Esophagus mucosa (tissue), 1 donor: ENCODE measurements at regions not wholly inside any gene's neighbourhood (a gene's known extent, or its start where the extent isn't known, plus 50 kb on each side); places are given as distances from the start of the nearest gene placed in this dataset.
"Not testable (repeated sequence)": the region's sequence is repeated elsewhere in the genome, so short reads cannot be mapped to it uniquely, and the experiment has no call there.

Experiments
- ATAC-seq: fragments of 200-7000 bp; cut with Tn5 transposase; one replicate; pipeline ENCODE4 v1.9.1; 2020
- donor health status: DM: yes; HTN: yes; CAD: no.

- no peak for ATAC-seq
Measured at GRCh38 chr6:159594106-159594749, 98.8 kb downstream of the SOD2 start.

- ATAC-seq = no peak
Measured at GRCh38 chr6:159590835-159591234, 102.2 kb downstream of the SOD2 start.

- ATAC-seq = no peak
Measured at GRCh38 chr6:159586684-159587083, 106.4 kb downstream of the SOD2 start.

GRCh38 chr6:159582736-159583135 is 110.3 kb downstream of the SOD2 start:
- no peak for ATAC-seq

DNA sequence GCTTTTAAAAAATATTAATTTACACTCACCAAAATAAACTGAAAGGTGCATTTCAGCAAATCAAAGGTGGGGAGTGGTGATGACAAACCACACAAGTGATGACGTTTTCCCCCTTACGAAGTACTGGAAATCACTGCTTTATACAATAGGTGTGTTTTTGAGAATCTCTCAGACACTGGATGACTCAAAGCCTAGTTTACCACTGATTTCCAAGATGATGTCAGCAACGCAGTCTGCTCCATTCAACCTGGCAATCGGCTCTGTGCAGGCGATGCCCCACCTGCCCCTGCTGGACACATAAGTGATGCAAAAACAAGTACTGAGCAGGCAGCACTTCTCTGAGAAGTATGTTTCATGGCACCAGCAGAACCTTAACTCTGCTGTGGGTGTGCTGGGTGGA is 114.4 kb downstream of the SOD2 start:
- ATAC-seq = peak; percentile 88

DNA sequence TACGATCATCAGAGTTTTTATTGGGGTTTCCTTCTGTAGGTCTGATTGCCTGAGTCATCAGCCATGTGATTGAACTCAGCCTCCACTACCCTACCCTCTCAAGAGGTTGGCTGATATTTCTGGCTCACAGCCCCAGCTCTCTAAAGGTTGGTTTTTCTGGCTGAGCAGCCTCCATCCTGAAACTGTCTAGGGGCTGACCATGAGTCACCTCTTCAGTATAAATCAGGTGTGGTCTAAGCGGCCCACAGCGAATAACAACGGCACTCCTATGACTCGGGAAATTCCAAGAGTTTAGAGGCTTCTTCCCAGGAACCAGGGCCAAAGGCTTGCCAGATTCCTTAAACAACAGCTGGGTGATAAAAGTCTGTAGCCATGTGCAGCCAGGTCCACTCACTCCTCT is 115.5 kb downstream of the SOD2 start:
- ATAC-seq = peak; percentile 97

DNA sequence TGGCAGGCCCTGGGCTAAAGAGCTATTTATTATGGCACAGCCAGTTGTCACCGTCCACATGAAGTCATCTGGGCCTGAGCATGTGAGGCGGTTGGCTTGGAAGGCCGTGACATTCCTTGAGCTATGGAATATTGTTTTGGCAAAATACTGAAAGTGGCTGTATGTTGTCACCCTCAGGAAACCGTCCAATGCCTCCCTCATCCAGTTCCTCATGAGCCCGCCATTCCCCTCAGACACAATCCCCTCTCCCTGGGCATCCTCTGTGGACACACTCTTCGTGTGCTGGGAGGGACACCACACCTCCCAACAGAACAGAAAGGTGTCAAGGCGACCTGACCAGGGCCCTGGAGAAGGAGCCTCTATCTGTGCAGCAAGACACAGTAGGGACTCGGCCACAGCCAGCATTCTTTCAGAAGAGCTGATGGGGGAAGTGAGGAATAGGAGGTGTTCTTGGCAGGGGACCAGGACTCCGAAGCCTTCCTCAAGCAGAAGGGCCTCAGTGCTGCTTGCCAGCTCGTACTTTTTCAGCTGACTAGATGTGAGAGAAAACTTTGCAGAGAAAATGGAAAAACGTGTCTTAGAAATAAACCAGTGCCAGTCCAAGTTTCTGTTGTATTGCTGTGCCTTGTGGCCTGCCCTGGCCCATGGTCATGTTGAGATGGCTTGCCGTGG is 120.5 kb downstream of the SOD2 start:
- ATAC-seq = no peak

- ATAC-seq = no peak
Measured at GRCh38 chr6:159565181-159565710, 127.8 kb downstream of the SOD2 start.

GRCh38 chr6:159564456-159564855 is 128.6 kb downstream of the SOD2 start:
- no peak for ATAC-seq

DNA sequence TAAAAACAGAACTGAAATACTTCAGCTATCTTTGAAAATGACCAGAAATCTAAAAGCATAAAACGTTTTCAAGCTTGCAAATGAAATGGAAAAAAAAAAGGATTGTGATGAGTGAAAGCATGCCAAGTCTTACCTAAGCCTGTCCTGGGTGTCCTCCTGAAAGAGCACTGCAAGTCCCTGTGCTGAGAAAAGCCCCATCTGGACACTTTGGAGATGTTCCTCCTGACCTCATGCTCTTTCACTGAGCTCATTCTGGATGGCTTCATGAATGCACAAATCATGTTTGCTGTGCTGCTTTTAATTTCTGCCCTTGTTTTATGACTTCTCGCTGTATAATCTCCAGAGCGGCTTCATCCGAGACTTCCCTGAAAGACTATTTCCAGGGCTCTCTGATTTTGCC is 136.0 kb downstream of the SOD2 start:
- no peak for ATAC-seq

DNA sequence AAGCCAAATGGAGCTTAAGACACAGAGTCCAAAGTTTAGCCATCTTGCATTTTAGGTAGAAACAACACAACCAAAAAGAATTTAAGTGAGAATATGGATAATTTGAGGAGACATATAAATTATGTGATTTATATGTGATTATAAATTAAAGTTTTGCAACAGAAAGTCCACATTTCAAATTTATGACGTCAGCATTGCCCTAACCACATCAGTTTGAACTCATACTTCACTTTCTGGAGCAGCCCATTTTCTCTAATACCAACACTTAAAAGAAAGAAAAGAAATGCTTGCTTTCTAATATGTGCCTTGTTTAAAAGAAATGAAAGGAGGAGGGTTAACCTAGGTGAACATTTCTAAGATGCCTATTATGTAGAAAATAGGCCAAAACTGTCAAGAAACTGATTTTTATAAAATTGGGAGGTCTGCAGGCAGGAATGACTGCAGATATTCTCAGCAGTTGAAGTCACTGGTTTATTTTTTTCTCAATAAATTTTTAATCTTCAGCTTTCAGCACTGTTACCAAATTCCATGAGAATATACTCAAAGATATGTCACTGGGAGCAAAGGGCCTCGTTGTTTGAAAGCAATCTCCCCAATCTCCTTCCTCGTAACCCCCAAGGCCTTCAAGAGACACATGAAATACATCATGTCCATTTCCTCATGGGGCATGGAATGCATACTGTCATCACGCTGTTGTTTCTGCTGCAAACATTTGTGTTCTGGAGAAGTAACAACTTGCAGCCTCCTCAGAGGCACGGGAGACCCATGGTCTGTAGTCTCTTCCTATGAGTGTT is 137.8 kb downstream of the SOD2 start:
- ATAC-seq = no peak

DNA sequence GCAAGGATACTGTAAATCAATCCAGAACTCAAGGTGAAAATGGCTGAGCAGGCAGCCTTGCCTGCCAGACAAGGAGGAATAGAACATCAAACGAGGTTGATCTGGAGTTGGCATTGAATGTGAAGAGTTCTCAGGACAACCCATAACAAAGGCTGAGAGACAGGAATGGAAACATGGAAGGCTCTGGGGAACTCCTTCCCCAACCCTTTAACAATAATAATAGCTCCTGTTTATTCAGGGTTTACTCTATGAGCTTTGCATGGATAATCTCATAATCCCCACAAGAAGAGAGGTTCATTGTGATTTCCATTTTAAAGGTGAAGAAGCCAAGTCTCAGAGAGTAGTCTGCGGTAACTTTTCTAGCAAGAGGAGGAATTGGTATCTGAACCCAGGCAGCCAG is 151.7 kb downstream of the SOD2 start:
- peak; percentile 59 for ATAC-seq

DNA sequence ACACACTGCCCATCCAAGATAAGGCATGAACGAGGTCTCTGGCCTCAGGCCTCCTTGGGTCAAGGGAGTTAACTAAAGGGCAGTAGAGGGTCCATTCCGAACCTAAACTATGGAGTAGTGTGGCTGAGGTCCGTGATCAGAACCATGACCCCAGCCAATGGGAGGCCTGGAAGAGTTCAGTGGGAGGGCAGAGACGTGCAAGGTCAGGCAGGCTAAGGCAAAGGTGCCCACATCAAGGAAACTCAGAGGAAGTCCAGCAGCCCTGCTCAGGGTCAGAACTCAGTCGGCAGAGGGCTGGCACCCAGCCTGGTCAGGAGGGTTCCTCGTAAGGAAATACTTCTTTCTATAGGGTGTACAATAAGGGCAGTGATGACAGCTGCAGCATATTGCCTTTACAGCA is 152.2 kb downstream of the SOD2 start:
- ATAC-seq = no peak

DNA sequence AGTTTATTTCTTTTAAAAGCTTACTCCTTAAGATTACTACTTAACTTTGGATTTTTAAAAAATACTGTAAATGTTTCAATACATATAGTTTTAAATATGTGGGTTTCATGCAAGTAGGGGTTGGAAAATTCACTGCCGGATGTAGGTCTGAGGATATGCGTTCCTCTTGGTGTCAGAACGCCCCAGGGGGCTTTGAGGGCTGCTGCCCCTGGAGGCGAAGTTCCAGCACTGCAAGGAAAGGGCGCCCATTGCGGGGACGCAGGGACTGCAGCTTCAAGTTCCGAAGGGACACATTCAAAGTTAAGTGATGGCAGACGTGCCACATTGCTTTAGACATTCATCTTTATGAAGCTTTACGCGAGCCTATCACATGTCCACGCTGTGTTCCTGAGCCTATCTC is 152.9 kb downstream of the SOD2 start:
- no peak for ATAC-seq

DNA sequence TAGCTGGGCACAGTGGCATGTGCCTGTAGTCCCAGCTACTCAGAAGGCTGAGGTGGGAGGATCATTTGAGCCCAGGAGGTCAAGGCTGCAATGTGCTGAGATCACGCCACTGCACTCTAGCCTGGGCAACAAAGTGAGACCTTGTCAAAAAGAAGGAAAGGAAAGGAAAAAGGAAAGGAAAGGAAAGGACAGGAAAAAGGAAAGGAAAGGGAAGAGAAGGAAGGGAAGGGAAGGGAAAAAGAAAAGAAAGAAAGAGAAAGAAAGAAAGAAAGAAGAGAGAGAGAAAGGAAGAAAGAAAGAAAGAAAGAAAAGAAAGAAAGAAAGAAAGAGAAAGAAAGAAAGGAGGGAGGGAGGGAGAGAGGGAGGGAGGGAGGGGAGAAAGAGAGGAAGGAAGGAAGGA is 155.0 kb downstream of the SOD2 start:
- ATAC-seq = not testable (repeated sequence)

GRCh38 chr6:159535656-159536350 is 157.2 kb downstream of the SOD2 start:
- ATAC-seq = no peak

- no peak for ATAC-seq
Measured at GRCh38 chr6:159533568-159533967, 159.5 kb downstream of the SOD2 start.

DNA sequence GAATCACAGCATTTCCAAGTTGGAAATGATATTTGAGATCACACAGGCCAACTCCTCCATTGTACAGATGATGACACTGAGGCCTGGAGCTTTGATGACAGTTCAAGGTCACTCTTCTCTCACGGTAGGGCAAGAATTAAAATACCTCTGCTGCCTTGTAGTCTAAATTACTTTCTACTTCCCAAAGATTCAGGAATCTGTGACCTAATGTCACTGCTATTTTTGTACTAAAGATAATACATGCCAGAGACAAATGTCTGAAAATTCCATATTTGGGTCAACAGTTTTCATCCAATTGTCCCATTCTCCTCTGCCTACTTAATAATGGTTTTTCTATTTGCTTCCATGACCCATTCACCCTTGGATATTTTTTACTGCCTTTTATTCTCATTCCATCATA is 160.0 kb downstream of the SOD2 start:
- no peak for ATAC-seq

- no peak for ATAC-seq
Measured at GRCh38 chr6:159532155-159532554, 160.9 kb downstream of the SOD2 start.

DNA sequence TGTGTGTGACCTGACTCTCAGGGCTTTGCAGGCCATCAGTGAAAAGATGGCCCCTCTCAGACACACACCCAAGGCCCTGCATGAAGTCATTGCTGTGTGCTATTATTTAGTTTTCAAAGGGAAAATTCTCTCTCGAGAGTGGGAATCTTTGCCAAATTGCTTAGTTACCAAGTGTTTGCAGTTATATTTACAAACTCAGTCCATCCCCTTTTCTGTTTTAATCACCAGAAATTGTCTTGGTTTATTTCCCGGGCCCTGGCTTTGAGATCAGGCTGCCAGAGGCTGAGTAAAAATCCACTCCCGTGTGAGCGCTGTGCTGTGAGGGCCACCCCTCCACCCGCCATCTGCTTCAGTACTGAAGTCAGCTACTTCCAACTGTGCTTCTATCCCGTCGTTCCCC is 163.1 kb downstream of the SOD2 start:
- no peak for ATAC-seq

DNA sequence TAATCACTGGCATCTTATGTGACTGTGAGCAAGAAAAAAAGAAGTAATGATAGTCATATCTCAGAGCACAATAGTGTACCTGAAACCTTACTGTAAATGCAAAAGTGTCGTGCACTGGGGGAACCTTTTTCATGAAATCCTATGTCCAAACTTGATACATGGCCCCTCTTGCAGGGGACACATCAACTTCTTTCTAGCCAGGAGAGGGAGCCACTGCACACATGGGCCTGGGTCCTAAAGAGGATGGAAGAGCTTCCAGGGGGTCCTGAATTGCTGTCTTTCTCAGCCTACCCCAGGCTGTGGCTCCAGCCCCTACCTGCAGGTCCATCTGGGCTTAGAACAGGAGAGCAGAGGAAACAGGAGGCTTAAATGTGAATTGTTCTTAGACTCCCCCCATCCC is 165.7 kb downstream of the SOD2 start:
- ATAC-seq = no peak

DNA sequence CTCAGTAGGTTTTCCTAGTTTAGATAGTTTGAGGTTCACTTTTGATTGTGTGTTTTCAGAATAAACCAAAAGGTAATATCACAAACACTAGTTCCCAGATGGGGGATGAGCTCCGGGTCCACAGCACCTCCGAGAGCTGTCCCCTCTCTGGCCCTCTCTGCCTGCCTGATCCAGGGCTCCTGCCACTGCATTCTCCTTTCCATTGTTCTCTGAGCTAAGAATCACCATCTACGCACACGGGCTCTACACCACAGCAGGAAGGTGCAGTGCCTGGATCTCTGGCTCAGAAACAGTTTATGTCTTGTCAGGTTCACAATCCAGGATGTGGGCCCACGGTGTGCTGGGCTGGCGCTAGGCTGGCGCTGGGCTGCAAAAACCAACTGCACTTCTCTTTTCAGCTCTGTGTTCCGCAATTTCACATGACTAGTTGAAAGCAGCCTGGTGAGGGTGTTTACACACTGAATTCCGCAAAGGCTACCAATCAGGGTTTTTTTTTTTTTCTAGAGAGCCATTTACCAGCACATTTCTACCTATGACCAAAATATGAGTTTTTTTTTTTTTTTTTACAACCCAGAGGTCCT is 167.5 kb downstream of the SOD2 start:
- ATAC-seq = no peak
